CD4-positive, alpha-beta T cell treated with Interferon gamma for 1 hour (primary cell): ENCODE measurements at regions not wholly inside any gene's neighbourhood (a gene's known extent, or its start where the extent isn't known, plus 50 kb on each side); places are given as distances from the start of the nearest gene placed in this dataset.
"Not testable (repeated sequence)": the region's sequence is repeated elsewhere in the genome, so short reads cannot be mapped to it uniquely, and the experiment has no call there.

Experiments used
- DNase-seq: peaks from one replicate; pipeline ENCODE4 v3.0.0-alpha.2; 2020

DNA sequence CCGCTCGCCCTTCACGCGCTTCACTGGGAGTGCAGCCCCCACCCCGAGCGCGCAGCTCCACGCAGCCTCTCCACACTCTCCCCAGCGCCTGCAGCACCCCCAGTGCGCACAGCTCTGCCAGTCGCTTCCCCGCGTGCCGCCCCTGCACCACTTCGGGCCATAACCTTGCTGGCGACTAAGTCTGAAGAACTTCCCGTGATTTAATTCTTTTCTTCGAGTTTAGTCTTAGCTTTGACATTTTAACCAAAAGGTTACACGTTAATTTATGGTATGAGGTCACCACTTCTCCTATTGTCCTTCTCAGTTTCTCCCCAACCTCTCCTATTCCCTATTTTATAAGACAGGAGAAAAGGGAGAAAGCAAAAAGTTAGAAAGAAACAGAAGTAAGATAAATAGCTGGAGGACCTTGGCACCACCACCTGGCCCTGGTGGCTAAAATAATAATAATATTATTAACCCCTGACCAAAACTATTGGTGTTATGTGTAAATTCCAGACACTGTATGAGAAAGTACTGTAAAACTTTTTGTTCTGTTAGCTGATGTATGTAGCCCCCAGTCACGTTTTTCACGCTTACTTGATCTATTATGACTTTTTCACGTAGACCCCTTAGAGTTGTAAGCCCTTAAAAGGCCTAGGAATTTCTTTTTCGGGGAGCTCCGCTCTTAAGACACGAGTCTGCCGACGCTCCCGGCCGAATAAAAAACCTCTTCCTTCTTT, 129.2 kb downstream of the KBTBD2 start:
- DNase-seq = not testable (repeated sequence)

GRCh38 chr7:32761451-32762205, 129.9 kb downstream of the KBTBD2 start:
- DNase-seq = no peak

DNA sequence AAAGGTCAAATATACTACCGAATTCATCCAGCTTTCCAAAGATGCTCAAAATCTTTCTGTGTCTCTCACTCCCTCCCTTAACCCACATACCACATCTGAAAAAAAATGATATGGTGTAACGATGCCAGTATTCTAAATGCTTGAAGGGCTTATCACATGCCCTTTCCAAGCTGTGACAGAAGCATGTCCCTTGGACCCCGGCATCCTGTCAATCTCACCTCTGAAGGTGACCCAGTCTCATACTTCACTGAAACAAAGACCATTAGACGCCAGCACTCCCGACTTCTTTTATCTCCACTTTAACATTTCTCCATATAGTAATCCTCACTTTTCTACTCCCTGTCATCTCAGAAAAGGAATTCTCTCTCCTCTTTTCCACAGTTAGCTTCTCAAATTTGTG, 130.8 kb downstream of the KBTBD2 start:
- not testable (repeated sequence) for DNase-seq

- not testable (repeated sequence) for DNase-seq
Measured at GRCh38 chr7:32759859-32760258, 131.7 kb downstream of the KBTBD2 start.

GRCh38 chr7:32753872-32754271, 137.7 kb downstream of the KBTBD2 start:
- not testable (repeated sequence) for DNase-seq

DNA sequence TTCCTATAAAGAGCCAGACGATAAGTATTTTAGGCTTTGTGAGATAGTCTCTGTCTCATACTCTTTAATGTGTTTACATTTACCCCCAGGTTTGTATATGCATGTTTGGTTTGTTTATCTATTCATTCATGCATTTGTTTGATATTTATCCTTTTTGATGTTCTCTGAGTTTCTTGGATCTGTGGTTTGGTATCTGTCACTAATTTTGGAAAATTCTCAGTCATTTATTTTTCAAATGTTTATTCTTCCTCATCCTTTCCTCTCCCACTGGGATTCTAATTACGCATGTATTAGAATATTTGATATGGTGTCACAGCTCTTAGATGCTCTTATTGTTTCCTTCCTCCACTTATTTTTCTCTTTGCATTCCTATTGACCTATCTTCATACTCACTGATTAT, 143.2 kb downstream of the KBTBD2 start:
- DNase-seq = not testable (repeated sequence)

DNA sequence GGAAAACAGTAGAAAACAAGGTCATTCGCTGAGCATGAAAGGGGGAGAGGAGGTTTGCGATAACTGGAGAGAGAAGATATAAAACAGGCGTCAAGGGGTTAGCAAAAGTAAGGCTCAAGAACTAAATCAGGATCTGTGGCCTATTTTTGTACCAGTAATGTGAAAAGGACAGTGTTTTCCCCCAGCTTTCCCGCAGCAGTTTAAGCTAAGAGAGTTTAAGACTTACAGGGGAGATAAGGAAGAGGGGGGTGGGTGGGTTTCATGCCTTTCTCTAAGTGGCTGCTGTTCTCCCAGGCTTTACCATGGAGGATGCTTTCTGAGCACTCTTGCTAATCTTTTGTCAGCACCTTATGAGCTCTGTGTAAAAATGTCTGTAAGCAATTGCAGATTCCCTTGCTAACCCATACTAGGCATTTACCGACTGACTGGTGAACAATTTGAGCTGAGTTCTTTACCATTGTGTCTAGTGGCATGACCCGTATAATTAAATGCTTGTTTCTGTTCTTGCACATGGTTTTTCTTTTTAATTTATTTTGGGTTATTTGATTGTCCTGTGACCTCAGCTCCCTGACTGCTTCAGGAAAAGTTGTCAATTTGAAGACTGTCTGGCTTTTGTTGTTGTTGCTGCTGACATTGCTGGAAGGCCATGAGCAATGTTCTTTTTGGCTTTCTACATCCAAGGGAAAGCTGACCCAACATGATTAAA, 144.0 kb downstream of the KBTBD2 start:
- DNase-seq = not testable (repeated sequence)

DNA sequence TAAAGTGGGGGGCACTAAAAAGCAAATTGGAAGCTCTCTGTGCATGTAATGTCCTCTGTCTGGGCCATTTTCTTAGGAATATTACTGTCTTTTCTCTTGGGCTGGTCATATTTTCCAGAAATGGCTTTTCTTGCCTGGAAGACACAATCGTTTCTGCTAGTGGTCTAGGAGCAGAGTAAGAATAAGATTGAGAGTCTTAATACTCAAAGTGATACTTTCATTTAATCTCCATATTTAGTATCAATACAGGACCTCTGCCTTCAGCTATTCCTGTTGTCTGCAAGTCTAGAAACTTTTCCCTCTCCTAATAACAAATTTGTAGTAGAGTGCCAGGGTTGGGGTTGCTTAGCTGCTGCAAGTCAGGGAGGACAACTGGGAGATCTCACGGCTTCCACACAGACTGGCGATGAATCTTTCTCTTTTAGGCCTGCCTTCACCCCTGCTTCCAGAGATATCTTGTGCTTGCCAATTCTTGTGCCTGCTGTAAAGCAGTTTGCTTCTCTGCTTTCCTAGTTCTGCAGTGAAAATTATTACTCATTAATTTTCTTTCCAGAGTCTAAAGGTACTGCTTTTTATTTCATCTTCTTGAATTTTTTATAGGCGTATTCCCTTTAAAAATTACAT, 149.6 kb downstream of the KBTBD2 start:
- not testable (repeated sequence) for DNase-seq

DNA sequence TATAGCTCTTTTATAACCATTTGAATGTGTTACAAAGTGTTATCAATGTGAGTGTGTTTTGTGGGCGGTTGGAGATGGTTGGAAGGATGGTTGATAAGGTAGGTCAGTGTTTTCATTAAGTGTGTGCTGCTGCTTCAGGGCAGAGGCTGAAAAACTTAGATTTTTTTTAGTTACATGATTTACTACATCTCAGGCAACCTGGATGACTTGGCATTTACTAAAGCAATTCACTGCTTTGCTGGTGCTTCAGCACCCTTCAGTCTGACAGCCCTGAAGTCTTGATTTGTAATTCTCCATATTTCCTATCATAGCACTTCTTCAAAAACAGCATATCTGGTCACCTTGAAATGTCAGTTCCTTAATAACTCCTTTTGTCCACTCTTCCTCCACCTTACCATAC, 151.8 kb downstream of the KBTBD2 start:
- DNase-seq = not testable (repeated sequence)

DNA sequence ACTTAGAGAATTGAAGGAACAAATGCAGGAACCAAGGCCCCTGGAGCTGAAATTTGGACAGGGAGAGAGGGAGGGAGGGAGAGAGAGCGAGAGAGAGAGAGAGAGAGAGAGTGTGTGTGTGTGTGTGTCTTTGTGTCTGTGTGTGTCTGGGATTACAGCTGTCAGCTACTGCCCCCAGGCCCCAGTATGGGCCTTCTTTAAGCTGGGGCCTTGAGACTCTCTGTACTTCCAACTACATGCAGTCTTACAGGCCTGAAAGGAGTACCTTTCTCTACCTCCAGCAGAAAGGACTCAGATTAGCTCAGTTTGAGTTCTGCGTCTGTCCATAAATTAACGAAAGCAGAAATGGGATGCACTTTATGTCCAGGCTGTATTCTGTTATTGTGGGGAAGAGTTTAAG, 153.2 kb downstream of the KBTBD2 start:
- DNase-seq = not testable (repeated sequence)

DNA sequence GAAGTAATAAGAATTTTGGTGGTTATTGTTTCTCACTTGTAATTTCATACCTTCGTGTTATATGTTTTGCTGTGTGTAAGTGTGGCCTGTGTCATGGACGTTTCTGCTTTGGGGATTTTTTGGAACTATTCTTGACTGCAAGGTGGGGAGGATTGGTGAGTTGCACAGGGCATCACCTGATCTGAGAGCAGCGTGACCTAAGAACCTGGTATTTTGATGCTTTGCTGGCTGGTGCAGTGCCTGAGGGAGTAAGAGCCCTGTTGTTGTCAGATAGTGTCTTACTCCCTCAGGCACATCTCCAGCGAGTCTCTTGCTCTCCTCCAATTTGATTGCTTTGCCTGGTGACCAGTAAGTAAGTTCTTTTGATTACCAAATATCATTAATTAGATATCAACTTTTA, 158.8 kb downstream of the KBTBD2 start:
- DNase-seq = not testable (repeated sequence)

DNA sequence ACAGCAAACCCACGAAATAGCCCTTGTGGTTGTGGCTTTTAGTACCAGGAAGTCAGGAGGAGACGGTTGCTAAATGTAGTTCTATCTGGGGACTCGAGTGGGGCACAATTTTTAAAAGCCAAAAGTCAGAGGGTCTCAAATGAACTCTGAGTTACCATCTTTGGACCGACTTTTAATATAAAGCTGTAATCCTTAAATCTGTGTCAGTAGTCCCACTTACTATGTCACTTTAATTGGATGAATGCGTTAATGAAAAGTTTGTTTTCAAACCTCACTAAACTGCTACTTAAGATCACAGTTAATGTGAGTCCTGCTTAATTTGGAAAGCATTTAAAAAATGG, 162.3 kb downstream of the KBTBD2 start:
- not testable (repeated sequence) for DNase-seq

GRCh38 chr7:32728412-32729334, 162.9 kb downstream of the KBTBD2 start:
- DNase-seq = peak; percentile 10

GRCh38 chr7:32727483-32728411, 163.8 kb downstream of the KBTBD2 start:
- DNase-seq = peak; percentile 4

DNA sequence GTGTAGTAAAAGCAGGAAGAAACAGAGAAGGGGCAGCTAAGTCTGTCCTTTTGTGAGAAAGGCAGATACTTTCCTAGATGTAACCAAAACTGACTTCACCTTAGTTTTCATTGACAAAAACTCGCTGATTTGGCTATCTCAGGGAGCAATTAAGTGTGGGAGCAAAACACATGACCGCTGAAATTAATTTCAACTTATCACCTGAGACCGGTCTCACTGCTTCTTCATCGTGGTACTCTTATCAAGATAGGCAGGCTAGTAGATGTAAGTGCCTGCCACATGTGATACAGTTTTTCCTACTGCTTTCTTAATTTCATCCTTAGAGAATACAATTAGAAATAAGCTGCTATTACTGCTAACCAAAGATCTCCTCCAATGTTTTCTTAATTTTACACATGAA, 168.7 kb downstream of the KBTBD2 start:
- DNase-seq = not testable (repeated sequence)

DNA sequence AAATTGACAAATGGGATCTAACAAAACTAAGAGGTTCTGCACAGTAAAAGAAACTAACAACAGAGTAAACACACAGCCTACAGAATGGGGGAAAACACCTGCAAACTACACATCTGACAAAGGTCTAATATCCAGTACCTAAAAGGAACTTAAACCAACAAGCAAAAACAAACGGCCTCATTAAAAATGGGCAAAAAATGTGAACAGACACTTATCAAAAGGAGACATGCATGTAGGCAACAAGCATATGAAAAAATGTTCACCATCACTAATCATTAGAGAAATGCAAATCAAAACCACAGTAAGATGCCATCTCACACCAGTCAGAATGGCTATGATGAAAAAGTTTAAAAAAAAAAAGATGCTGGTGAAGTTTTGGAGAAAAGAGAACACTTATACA, 197.4 kb downstream of the KBTBD2 start:
- DNase-seq = no peak

GRCh38 chr7:32691965-32692815, 196.9 kb downstream of the AVL9 start:
- peak; percentile 12 for DNase-seq

- not testable (repeated sequence) for DNase-seq
Measured at GRCh38 chr7:32688092-32688491, 192.8 kb downstream of the AVL9 start.

DNA sequence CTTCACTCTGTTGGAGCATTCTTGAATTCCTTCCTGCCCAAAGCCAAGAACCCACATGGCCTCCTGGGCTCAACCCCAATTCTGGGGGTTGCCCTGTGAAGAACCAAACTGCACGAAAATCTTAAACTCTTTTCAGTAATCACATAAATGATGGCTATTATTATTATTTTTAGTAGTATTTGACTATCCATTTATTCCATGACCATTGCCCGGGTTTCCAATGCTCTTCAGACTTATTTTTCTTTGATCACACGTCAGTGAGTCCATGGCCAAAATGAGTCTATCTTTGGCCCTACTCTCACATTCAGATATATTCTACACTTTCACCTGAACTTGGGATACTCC, 185.9 kb downstream of the AVL9 start:
- no peak for DNase-seq
